ENCODE measurements at regions not wholly inside any gene's neighbourhood (a gene's known extent, or its start where the extent isn't known, plus 50 kb on each side); places are given as distances from the start of the nearest gene placed in this dataset.

DNA sequence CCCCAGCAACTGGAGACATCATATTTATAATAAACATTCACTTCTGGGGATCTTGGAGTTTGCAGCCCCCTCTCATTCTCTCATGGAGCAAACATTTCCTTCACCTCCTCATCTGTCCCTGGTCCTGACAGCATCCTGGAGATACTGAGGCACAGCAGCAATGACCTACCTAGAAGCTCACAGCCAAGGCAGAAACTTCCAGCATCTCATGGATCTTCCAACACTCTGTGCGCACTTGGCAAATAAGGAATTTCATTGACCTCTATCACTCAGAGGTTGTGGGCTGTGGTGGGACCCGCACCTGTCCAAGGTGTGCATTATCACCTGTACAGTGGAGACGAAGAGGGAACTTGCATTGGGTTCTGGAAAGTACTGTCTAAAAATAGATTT is 109.8 kb downstream of the GGTLC2 start:
- TF ChIP-seq, protein P1, sequence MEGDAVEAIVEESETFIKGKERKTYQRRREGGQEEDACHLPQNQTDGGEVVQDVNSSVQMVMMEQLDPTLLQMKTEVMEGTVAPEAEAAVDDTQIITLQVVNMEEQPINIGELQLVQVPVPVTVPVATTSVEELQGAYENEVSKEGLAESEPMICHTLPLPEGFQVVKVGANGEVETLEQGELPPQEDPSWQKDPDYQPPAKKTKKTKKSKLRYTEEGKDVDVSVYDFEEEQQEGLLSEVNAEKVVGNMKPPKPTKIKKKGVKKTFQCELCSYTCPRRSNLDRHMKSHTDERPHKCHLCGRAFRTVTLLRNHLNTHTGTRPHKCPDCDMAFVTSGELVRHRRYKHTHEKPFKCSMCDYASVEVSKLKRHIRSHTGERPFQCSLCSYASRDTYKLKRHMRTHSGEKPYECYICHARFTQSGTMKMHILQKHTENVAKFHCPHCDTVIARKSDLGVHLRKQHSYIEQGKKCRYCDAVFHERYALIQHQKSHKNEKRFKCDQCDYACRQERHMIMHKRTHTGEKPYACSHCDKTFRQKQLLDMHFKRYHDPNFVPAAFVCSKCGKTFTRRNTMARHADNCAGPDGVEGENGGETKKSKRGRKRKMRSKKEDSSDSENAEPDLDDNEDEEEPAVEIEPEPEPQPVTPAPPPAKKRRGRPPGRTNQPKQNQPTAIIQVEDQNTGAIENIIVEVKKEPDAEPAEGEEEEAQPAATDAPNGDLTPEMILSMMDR (conservative IDR thresholded peaks at IDR 0.05) = no peak
- no peak for TF ChIP-seq EZH2 (IDR thresholded peaks at IDR 0.05; ENCODE audit: low read depth)
- Histone ChIP-seq H3K9me3 (ENCODE audit: insufficient read depth, low read depth) (no peaks in the 10 kb centered on the region), H2AFZ (no peak overlapping the region), H3F3A (ENCODE audit: insufficient read depth, low read depth) (no peaks in the 10 kb centered on the region), H4K20me1 (ENCODE audit: insufficient read depth) (no peaks in the 10 kb centered on the region), H3K4me1 (replicated peaks; ENCODE audit: insufficient read depth) (no peaks in the 10 kb centered on the region), H3K27me3 (ENCODE audit: insufficient read depth, low read depth) (no peaks in the 10 kb centered on the region), H3K4me3 (no peak overlapping the region), H3K36me3 (ENCODE audit: low read depth) (no peaks in the 10 kb centered on the region), H3K27ac (no peak overlapping the region), H3K79me2 (ENCODE audit: low read depth) (no peaks in the 10 kb centered on the region), H3K4me2 (no peak overlapping the region), H3K9me2 (ENCODE audit: insufficient read depth) (no peaks in the 10 kb centered on the region)
- ChIA-PET POLR2A (ENCODE audit: unreplicated experiment) (no interaction called here), CTCF (interaction anchor here (0.6 kb wide), 1 partner anchor 631 kb away, joined by 3 read pairs; no protein-coding TSS in a partner anchor)
- intact Hi-C loops (cut with micrococcal nuclease; ENCODE audit: unreplicated experiment) = no loop called here
- BruUV-seq (replicated peaks) = no TSS peak
- DNase-seq = no peak

DNA sequence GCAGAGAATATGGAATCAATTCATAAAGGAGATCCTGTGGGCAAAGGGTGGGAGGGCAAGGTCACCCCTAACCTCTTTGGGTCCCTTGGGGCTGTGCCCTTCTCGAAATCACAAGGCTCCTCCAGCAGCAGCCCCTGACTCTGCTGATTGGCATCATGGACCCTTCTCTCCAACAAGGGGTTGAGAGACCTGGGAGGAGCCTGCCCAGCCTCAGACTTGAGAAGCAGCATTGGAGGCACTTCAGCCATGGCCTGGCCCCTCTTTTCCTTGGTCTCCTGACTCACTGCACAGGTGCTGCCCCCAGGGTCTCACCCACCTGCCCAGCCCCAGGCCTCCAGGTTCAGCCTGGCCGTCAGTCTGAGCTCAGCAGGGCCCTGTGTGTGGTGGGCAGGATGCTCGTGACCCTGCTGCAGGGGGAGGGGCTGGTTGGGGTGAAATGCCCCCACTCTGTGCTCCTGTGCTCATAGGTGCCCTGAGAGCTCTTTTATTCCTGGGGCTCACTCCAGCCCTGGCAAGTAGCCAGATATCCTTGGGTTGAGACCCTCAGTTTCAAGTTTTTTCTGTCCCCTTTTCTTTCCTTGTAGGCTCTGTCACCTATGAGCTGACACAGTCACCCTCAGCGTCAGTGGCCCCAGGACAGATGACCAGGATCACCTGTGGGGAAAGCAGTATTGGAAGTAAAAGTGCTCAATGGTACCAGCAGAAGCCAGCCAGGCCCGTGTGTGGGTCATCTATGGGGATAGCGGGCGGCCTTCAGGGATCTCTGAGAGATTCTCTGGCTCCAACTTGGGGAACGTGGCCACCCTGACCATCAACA is 110.8 kb downstream of the GGTLC2 start:
- ChIA-PET CTCF (no interaction called here), POLR2A (ENCODE audit: unreplicated experiment) (no interaction called here)
- Histone ChIP-seq H3K79me2 (ENCODE audit: low read depth) (no peaks in the 10 kb centered on the region), H4K20me1 (ENCODE audit: insufficient read depth) (no peaks in the 10 kb centered on the region), H3K9me3 (ENCODE audit: insufficient read depth, low read depth) (no peaks in the 10 kb centered on the region), H3K27ac (no peak overlapping the region), H3F3A (ENCODE audit: insufficient read depth, low read depth) (no peaks in the 10 kb centered on the region), H3K4me1 (replicated peaks; ENCODE audit: insufficient read depth) (no peaks in the 10 kb centered on the region), H3K4me3 (no peak overlapping the region), H2AFZ (no peak overlapping the region), H3K4me2 (no peak overlapping the region), H3K27me3 (ENCODE audit: insufficient read depth, low read depth) (0 out of 2 replicates have a peak, but pooled peaks cover under 1% of the 10 kb centered on the region), H3K9me2 (ENCODE audit: insufficient read depth) (no peaks in the 10 kb centered on the region), H3K36me3 (ENCODE audit: low read depth) (no peaks in the 10 kb centered on the region)
- no peak for TF ChIP-seq EZH2 (IDR thresholded peaks at IDR 0.05; ENCODE audit: low read depth)
- TF ChIP-seq, protein P1 (conservative IDR thresholded peaks at IDR 0.05) = no peak
- no peak for DNase-seq
- intact Hi-C loops (cut with micrococcal nuclease; ENCODE audit: unreplicated experiment) = no loop called here
- BruUV-seq (replicated peaks) = no TSS peak

DNA sequence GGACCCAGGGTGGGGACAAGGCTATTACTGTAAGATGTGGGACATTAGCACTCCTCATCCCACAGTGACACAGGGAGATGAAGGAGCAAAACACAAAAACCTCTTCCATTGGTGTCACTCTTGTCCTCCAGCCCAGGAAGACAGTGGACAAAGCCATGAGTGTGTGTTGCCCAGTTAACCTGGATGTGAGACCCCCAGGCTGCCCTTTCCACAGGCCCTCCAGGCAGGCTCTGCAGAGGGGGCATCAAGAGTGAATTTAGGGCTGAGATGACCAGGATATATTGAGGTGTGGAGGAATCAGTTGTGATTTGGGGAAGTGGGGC is 111.3 kb downstream of the GGTLC2 start:
- ChIA-PET CTCF (no interaction called here), POLR2A (ENCODE audit: unreplicated experiment) (no interaction called here)
- TF ChIP-seq, protein P1 (conservative IDR thresholded peaks at IDR 0.05) = no peak
- no peak for TF ChIP-seq EZH2 (IDR thresholded peaks at IDR 0.05; ENCODE audit: low read depth)

More for the DNA sequence above, 111.3 kb downstream of the GGTLC2 start:
- no peak for DNase-seq
- no peaks in the 10 kb centered on the region for H3K79me2 ChIP-seq (ENCODE audit: low read depth)
- H2AFZ ChIP-seq = no peak overlapping the region
- no peaks in the 10 kb centered on the region for H4K20me1 ChIP-seq (ENCODE audit: insufficient read depth)
- H3K9me3 ChIP-seq (ENCODE audit: insufficient read depth, low read depth) = no peaks in the 10 kb centered on the region
- no peaks in the 10 kb centered on the region for H3K36me3 ChIP-seq (ENCODE audit: low read depth)
- no peaks in the 10 kb centered on the region for H3K9me2 ChIP-seq (ENCODE audit: insufficient read depth)
- intact Hi-C loops (cut with micrococcal nuclease; ENCODE audit: unreplicated experiment) = no loop called here
- H3K27me3 ChIP-seq (ENCODE audit: insufficient read depth, low read depth) = peaks cover 7% of the 10 kb centered on the region; the same call in 1 of the 2 replicates
- no peak overlapping the region for H3K4me2 ChIP-seq
- H3K4me1 ChIP-seq (replicated peaks; ENCODE audit: insufficient read depth) = no peaks in the 10 kb centered on the region
- H3K27ac ChIP-seq = no peak overlapping the region
- H3F3A ChIP-seq (ENCODE audit: insufficient read depth, low read depth) = no peaks in the 10 kb centered on the region
- no peak overlapping the region for H3K4me3 ChIP-seq
- no TSS peak for BruUV-seq (replicated peaks)

Measured in PC-9 (cell line).